ENCODE measurements at regions not wholly inside any gene's neighbourhood (a gene's known extent, or its start where the extent isn't known, plus 50 kb on each side); places are given as distances from the start of the nearest gene placed in this dataset.

DNA sequence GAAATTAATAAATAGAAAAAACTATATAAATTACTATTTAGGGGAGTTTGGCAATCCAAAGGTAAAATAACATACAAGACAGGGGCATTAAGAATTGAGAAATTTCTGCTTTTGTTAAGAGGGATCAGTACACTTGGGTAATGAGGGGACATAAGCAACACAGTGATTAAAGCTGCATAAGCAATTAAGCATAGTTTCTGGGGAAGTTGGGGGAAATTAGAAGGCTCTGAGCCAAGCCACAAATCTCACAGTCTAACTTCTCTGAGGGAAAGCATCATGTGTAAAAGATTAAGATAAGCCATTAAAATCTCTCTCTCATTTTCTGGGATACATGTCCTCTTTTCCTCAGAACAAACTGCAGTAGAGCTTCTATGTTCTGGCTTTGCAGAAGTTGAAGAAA is 533.9 kb upstream of the LRFN5 start:
- POLR2A ChIA-PET (ENCODE audit: low non-redundant PET): no interaction called here
- TF ChIP-seq, protein P1, sequence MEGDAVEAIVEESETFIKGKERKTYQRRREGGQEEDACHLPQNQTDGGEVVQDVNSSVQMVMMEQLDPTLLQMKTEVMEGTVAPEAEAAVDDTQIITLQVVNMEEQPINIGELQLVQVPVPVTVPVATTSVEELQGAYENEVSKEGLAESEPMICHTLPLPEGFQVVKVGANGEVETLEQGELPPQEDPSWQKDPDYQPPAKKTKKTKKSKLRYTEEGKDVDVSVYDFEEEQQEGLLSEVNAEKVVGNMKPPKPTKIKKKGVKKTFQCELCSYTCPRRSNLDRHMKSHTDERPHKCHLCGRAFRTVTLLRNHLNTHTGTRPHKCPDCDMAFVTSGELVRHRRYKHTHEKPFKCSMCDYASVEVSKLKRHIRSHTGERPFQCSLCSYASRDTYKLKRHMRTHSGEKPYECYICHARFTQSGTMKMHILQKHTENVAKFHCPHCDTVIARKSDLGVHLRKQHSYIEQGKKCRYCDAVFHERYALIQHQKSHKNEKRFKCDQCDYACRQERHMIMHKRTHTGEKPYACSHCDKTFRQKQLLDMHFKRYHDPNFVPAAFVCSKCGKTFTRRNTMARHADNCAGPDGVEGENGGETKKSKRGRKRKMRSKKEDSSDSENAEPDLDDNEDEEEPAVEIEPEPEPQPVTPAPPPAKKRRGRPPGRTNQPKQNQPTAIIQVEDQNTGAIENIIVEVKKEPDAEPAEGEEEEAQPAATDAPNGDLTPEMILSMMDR (conservative IDR thresholded peaks at IDR 0.05; ENCODE audit: low read depth): no peak
- CTCF ChIA-PET: no interaction called here
- no peak for DNase-seq (ENCODE audit: low spot score)
- no peak overlapping the region for H3K27ac ChIP-seq

DNA sequence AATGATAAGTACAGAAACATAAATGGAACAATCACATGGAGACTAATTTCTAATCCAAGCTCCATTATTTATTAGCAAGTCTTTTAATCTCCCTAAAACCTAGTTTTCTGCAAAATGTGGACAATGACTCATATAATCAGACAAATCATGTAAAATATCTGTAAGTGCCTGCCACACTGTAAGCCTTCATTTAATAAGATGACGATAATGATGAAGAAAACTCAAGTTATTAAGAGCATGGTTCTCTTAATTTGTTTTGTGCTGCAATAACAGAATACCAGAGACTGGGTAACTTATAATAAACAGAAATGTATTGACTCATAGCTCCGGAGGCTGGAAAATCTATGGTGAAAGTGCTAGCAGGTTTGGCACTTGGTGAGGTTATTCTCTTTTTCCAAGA is 535.3 kb upstream of the LRFN5 start:
- TF ChIP-seq, protein P1 (conservative IDR thresholded peaks at IDR 0.05; ENCODE audit: low read depth): no peak
- H3K27ac ChIP-seq: no peak overlapping the region
- no peak for DNase-seq (ENCODE audit: low spot score)
- POLR2A ChIA-PET (ENCODE audit: low non-redundant PET): no interaction called here
- CTCF ChIA-PET: no interaction called here

DNA sequence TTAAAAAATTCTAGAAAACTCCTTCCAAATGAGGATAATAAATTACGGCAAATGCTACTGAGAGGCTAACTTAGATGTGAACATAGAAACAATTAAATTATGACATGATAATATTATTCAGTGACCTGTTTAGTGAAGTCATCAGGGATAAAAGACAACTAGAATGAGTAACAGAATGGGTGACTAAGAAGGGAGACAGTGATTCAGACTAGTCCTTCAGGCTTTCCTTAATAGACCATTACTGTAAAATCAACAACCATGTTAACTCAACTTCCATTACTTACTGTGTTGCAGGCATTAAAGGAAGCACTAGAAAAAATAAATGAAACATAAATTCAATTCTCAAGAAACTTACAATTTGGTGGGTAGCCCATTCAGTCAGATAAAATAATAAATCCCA is 543.9 kb upstream of the LRFN5 start:
- CTCF ChIA-PET: no interaction called here
- DNase-seq (ENCODE audit: low spot score): peak; percentile 13
- H3K27ac ChIP-seq: no peak overlapping the region
- TF ChIP-seq, protein P1 (conservative IDR thresholded peaks at IDR 0.05; ENCODE audit: low read depth): no peak
- POLR2A ChIA-PET (ENCODE audit: low non-redundant PET): no interaction called here

DNA sequence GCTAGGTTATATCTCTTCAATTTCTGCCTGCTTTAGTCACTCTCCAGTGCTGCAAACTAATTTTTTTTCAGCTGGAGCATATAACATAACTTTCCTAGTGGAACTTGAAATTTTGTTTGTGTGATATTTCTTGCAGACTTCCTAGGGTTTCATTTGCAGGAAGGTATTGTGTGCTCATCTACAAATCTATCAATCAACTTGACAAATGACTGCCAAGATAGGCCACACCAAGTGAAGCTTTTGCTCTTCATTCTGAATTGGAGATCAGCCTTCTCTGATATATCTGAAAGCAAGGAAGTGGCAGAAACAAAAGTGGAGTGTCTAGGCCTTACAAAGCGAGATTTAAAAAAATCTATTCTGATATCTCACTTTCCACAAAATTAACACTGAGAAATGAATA is 551.1 kb upstream of the LRFN5 start:
- H3K27ac ChIP-seq: no peak overlapping the region
- TF ChIP-seq, protein P1 (conservative IDR thresholded peaks at IDR 0.05; ENCODE audit: low read depth): no peak
- DNase-seq (ENCODE audit: low spot score): no peak
- ChIA-PET POLR2A (ENCODE audit: low non-redundant PET) (no interaction called here), CTCF (interaction anchor here (0.7 kb wide), 1 partner anchor 39 kb away, joined by 5 read pairs; no protein-coding TSS in a partner anchor)

DNA sequence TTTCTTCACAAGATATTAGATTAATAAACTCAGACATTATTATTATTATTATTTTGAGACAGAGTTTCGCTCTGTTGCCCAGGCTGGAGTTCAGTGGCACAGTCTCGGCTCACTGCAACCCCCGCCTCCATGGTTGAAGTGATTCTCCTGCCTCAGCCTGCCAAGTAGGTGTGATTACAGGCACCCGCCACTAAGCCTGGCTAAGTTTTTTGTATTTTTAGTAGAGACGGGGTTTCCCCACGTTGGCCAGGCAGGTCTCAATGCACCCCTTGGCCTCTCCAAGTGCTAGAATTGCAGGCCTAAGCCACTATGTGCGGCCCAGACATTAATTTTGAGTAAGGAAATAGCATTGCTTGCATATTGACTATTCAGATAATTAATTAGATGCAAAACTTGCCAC is 554.9 kb upstream of the LRFN5 start:
- ChIA-PET POLR2A (ENCODE audit: low non-redundant PET) (no interaction called here), CTCF (no interaction called here)
- H3K27ac ChIP-seq: no peak overlapping the region

DNA sequence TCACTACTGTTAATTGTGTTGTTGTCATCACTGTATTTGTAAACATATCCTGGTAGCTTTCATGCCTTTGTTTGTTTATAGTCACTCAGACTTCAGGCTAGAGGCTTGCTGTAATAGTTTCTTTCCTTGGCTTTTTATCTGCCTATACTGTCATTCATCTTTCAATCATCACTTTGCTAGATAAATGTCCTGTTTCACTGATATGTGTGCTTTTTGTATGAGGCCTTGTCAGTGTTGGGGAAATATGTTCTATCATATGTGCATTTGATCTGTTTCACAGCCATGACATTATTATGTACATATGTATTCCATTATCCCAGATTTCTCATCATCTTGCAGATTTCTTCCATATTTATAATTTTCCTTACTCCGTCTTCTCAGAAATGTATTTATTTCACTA is 558.9 kb upstream of the LRFN5 start:
- CTCF ChIA-PET: no interaction called here
- no peak overlapping the region for H3K27ac ChIP-seq
- DNase-seq (ENCODE audit: low spot score): no peak
- POLR2A ChIA-PET (ENCODE audit: low non-redundant PET): no interaction called here
- TF ChIP-seq, protein P1 (conservative IDR thresholded peaks at IDR 0.05; ENCODE audit: low read depth): no peak

More for the DNA sequence above, 554.9 kb upstream of the LRFN5 start:
- no peak for DNase-seq (ENCODE audit: low spot score)
- TF ChIP-seq, protein P1 (conservative IDR thresholded peaks at IDR 0.05; ENCODE audit: low read depth): no peak

DNA sequence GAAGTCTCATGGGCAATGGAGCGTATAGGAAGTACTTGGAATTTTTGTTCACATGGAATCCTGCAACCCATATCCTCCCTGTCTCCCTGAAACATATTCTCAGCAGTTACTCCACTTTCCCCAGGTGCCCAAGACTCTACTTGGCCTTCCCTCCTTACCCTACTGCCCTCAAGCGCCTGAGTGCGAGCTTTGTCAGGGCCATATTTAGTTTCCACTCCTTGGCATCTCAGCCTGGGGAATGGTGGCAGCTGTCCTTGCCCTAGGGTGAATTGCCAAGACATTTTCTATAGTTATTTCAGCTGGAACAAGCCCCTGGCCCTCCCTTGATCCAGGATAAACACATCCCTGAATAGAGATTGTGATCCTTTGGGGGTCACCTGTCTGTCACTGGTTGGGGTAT is 569.3 kb upstream of the LRFN5 start:
- POLR2A ChIA-PET (ENCODE audit: low non-redundant PET): no interaction called here
- CTCF ChIA-PET: no interaction called here
- no peak for DNase-seq (ENCODE audit: low spot score)

More for the DNA sequence above, 569.3 kb upstream of the LRFN5 start:
- TF ChIP-seq, protein P1 (conservative IDR thresholded peaks at IDR 0.05; ENCODE audit: low read depth): no peak
- no peak overlapping the region for H3K27ac ChIP-seq

All from RWPE1 (cell line).